COR-L47 (cell line): ENCODE measurements at regions not wholly inside any gene's neighbourhood (a gene's known extent, or its start where the extent isn't known, plus 50 kb on each side); places are given as distances from the start of the nearest gene placed in this dataset.

Source experiments
- DNase-seq: peaks from one replicate; lab custom pipeline; 2025; lab: John Stamatoyannopoulos, UW

DNA sequence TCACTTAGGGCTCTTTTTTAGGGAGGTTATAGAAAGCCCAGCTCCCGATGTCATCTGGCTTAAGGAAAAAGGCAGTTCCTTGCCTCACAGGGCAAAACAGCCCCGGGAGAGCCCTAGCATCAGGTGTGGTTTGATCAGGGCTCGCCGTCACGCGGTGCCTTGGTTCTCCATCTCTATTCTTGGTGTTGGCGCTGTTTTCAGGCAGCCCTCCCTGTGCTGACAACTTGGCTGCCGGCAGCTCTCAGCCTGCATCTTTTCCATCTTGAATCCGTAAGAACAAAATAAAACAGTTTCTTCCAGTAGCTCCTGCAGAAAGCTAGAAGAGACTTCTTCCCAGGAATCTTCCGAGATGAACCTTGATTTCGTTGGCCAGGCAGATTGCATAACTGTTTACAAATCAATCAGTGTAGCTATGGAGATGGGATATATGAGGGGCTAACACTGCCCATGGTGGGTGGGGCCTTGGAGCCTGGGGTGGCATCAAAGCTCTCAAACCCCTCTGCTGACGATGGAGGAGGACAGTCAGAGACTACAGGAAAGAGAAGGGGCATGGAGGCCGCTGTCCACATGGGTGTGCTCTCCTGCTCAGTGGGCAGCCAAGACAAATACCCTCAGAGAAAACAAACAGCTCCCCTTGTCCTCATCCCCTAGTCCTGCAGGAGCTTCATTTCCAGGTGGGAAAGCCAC, 370.7 kb upstream of the C1orf174 start:
- DNase-seq = no peak

DNA sequence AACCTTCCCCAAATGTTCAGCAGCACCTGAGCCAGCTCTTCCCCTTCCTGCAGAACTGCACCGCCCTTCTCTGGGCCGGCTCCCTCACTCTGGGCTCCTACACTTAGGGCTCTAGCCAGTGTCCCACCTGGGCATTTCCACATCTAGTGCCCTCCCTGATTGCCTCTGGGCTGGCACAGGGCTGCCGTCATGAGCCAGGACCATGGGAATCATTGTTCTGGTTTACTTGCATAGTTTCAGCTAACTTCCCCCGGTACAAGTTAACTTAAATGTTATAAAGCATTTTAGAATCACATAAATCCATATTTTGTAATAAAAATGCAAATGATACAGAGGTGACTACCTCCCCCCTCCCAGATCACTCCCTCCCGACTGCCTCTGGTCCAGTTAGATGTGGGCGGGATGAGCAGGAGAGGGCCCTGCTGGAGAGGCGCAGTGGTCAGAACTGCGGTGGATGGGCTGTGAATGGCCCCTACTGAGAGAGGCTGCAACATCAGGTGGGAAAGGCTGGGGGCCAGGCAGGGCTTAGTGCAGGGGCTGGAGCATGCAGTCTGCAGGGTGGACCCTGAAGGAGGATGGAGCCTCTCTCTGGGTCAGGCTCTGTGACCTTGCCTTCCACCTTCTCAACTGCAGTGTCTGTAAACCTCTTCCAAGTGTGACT, 371.4 kb upstream of the C1orf174 start:
- DNase-seq = no peak

DNA sequence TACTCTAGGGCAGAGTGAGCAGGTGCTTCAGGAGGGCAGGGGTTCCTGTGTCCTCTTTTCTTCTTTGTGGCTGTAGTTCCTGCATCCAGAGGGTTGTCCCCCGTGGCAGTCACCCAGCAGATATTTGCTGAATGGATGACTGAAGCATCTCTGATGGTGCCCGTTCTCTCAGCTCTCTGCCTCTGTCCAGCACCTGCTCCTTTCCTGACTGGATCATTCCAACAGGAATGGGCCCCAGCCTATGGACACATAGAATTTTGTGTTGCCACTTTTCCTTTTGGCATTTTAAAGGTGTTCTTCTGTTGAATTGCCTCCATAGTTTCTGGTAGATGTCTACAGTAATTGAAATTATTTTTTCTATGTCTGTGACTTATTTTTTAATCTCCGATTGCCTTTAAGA, 372.5 kb upstream of the C1orf174 start:
- no peak for DNase-seq

GRCh38 chr1:4273243-4273642, 373.2 kb upstream of the C1orf174 start:
- DNase-seq = no peak

DNA sequence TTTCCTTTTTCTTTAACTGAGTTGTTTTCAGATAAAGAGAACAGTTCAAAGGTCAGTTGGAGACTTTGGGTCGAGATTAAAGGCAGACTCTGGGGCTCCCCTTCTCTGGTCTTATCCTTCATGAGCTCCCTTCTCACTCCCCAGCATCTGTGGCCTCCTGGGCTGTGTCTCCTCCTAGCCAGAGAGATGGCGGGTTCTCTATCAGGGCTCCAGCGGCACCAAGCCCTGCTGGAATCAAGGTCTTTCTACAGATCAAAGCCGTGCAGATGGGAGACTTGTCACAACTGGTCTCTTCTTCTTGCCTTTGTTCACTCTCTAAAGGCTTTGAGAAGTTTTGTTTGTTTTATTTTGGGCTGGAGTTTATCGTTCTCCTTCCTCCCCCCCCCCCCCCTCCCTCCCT, 373.7 kb upstream of the C1orf174 start:
- DNase-seq = no peak

- DNase-seq = no peak
Measured at GRCh38 chr1:4275083-4275482, 375.0 kb upstream of the C1orf174 start.

DNA sequence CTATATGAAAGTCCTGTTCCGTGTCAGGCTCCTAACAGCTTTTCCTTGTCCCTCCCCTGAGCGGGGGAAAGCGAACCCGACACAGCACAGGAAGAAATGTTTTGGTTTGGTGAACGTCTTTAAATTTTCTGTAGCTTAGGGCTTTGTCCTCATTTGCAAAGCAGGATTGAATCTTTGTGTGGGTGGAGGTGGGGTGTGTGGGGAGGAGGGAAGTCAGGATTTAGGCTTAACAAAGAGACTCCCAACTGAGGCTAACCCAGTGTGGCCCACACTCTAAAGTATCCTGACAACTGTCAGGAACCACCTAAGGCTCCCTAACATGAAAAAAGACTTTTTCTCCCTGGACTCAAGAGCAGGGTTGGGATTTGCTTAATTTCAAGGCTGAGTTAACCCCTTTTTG, 376.2 kb upstream of the C1orf174 start:
- no peak for DNase-seq

- no peak for DNase-seq
Measured at GRCh38 chr1:4277598-4277997, 376.8 kb upstream of the AJAP1 start.

GRCh38 chr1:4284976-4285375, 369.4 kb upstream of the AJAP1 start:
- DNase-seq = no peak

GRCh38 chr1:4292861-4293260, 361.5 kb upstream of the AJAP1 start:
- DNase-seq = no peak

DNA sequence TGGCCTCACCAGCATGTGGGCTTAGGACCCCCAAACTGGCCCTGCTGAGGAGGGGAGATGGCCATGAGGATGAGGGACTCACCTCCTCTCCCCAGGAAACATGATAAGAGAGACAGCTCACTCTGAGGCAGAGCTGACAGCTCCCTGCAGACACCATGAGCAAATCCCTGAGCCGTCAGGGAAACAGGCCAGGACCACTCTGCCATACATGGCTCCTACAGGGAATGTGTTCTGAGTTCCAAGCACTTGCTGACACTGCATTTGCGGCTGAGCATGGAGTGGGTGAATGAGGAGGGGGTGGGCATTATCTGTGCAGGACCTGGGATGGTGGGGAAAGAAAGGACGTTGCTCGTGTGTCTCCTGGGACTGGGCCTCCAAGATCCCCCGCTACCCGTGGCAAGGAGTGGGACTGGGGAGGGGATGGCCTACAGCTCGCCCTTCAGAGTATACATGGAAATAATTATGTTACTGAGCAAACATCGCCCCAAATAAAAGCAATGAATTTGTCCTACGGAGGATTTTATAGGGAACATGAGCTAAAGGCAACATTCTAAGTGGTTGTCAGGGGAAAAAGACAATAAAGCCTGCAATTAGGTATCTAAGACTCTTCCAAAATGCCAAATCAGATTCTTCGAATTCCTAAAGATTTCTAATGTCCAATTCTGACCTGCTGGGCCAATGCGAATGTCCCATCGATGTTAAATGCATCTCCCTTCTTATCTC, 355.9 kb upstream of the AJAP1 start:
- no peak for DNase-seq

DNA sequence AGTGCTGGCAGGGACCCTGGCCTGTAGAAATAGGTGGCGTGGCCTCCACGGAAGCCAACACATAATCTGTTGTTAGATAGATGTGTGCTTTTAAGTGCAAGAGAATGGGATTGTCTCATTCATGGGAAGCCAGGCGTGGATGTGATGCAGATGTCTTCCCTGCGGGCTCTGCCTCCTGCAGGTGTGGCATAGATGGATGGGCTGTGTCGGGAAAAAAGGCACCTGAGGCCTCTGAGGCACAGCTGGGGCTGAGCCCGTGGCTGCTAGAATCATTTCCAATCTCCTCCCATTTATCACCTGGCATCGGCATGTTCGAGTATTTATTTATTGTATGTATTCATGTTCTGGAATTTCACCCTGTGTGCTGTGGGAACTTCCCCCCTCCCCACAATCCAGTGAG, 353.4 kb upstream of the AJAP1 start:
- no peak for DNase-seq

GRCh38 chr1:4303303-4303702, 351.1 kb upstream of the AJAP1 start:
- no peak for DNase-seq

DNA sequence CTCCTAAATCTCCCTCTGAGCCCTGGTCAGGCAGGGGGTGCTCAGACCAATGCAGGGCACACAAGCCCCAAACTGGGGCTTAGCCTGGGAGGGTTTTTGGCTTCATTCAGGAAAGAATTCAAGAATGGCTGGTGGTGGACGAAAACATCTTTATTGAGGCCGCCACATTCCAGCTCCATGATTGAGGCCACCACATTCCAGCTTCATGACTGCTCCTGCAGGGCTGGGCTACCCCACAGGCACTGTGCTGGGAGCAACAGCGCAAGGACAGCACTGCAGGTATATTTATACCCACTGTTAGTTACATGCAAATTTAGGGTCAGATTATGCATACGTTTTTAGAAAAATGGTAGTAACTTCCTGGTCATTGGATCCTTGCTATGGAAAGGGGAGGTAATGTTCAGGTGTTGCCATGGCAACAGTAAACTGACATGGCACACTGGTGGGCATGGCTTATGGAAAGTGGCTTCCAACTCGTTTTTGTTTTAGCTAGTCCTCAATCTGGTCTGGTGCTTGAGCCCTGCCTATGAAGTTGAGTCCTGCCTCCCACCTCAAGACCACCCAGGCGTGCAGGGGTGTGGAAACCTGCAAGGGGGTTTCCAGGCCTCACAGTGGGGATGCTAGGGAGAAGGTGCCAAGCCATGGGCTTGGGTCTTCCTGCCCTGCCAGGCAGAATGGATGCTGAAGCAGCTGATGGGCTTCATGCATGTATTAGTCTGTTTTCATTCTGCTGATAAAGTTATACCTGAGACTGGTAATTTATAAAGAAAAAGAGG, 348.7 kb upstream of the AJAP1 start:
- no peak for DNase-seq

DNA sequence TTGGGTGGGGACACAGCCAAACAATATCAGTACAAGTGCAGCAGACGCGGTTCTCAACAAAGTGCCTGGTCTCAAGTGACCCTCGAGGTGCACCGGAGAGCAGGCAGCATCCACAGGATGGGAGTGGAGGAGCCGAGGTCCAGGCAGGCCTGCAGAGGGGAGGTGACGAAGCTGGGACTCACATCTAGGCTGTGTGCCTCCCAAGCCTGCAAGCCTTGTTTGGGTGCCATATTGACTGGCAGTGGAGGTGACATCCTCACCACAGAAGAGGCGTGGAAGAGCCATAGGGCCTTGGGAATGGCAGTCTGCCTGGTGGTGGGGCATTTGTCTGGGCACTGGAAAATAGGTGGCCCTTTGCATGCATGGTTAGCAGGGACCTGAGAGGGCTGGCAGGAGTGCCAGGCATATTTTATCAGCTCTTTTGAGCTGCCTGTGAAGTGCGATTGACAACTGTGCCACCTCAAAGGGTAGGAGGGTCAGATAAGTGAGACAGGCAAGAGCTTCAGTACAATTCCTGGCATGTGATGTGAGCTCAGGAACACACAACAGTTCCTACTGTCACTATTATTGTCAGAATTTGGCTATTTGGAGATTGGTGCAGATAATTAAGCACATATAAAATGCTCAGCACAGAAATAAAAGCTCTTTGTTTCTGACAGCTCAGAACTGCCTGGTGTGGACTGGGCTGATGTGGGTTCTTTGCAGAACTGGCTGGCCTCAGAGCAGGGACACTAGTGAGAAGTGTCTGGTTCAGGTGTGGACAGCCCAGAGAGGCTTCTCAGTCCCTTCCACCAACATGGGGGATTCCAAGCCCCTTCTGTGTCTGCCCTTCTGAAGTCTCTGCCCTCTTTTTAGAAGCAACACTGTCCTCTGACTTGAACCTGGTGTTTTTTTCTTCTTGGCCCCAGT, 347.6 kb upstream of the AJAP1 start:
- no peak for DNase-seq

GRCh38 chr1:4307468-4307845, 347.0 kb upstream of the AJAP1 start:
- DNase-seq = no peak

DNA sequence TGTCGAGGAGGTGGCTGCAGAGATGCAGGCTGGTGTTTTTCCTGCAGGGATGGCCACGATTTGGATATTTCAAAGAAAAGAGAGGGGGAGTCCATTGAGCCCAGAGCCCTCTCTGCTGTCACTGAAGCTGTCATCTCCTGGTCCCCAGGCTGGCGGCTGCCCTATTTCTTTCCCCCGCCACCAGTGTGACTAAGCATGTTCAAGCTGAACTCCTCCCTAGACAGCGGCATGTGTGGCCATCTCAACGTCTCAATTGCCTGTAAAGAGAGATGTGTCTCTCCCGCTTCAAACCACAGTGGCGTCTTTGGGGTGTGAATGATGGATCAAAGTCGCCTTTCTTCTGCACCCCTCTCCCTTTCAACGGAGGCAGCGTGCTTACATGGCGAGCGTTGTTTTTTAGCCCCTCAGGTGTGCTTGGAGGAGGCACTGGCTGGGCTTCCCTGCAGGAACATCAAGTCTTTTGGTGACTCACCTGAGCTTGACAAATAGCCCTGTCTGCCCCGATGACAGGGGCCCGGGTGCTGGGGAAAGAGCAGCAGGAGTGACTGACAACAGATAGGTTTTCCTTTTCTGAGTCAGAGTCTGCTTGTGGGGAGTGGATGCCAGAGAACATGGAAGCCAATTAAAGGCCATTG, 346.4 kb upstream of the AJAP1 start:
- no peak for DNase-seq

GRCh38 chr1:4308806-4309205, 345.6 kb upstream of the AJAP1 start:
- no peak for DNase-seq

DNA sequence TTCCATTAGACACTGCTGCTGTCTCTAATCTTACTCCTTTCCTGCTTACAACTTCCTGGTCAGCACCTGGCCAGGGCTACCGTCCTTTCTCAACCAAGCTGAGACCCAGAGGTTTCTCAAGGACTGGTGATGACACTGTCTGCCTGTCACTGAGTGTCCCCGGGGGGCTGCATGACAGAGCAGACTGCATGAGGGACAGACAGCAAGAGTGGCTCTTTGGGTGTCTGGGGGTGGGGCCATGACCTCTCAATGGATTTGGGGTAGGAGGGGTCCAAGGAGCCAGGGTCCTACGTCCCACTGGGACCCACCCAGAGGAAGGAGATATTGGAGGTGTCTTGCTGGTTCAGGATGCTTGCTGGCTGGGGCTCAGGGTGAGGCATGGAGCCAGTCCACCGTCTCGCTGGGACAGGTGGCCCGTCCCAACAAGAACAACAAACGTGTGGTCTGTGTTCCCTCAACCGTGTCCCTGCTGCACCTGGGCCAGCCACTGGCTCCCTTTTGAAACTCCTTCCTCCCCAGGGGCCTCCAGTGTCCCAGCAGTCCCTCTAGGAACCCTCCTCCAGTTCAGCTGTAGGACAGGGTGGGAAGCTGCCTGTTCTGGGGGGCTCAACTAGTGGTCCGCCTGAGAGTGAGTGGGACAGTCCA, 344.6 kb upstream of the AJAP1 start:
- no peak for DNase-seq

- no peak for DNase-seq
Measured at GRCh38 chr1:4310396-4310923, 343.9 kb upstream of the AJAP1 start.
